ENCODE measurements at regions not wholly inside any gene's neighbourhood (a gene's known extent, or its start where the extent isn't known, plus 50 kb on each side); places are given as distances from the start of the nearest gene placed in this dataset.

- 87% methylated on average over 3 of the region's 3 CpGs for WGBS
- Histone ChIP-seq H3K27ac (no peak overlapping the region), H3K4me3 (no peak overlapping the region), H3K9me3 (no peaks in the 10 kb centered on the region), H3K4me1 (replicated peaks) (no peaks in the 10 kb centered on the region), H3K27me3 (replicated peaks; ENCODE audit: insufficient read depth) (no peaks in the 10 kb centered on the region), H3K36me3 (no peaks in the 10 kb centered on the region)
- TF ChIP-seq CTCF (IDR thresholded peaks at IDR 0.05) (no peak), POLR2A (IDR thresholded peaks at IDR 0.05) (no peak), POLR2AphosphoS5 (IDR thresholded peaks at IDR 0.05) (no peak)
- no peak for DNase-seq (ENCODE audit: low spot score)
- intact Hi-C loops (cut with DNase I), result no loop called here
These were observed 620.1 kb upstream of the GCFC2 start for GRCh38 chr2:76330865-76331264.

- Histone ChIP-seq H3K9me3 (no peaks in the 10 kb centered on the region), H3K4me3 (no peak overlapping the region), H3K4me1 (replicated peaks) (no peaks in the 10 kb centered on the region), H3K27ac (no peak overlapping the region), H3K36me3 (no peaks in the 10 kb centered on the region), H3K27me3 (replicated peaks; ENCODE audit: insufficient read depth) (no peaks in the 10 kb centered on the region)
- DNase-seq (ENCODE audit: low spot score), result no peak
- TF ChIP-seq POLR2A (IDR thresholded peaks at IDR 0.05), result no peak
- no peak for TF ChIP-seq POLR2AphosphoS5 (IDR thresholded peaks at IDR 0.05)
- no peak for TF ChIP-seq CTCF (IDR thresholded peaks at IDR 0.05)
- intact Hi-C loops (cut with DNase I), result no loop called here
- WGBS, result 61% methylated on average over 1 of the region's 1 CpG
These were observed 615.9 kb upstream of the GCFC2 start for GRCh38 chr2:76326636-76327035.

GRCh38 chr2:76323381-76323780, 612.7 kb upstream of the GCFC2 start:
- H3K36me3 ChIP-seq, result no peaks in the 10 kb centered on the region
- WGBS, result 37% methylated on average over 4 of the region's 4 CpGs
- no peak for DNase-seq (ENCODE audit: low spot score)
- H3K4me1 ChIP-seq (replicated peaks), result no peaks in the 10 kb centered on the region
- no peak overlapping the region for H3K27ac ChIP-seq
- intact Hi-C loops (cut with DNase I), result no loop called here
- H3K4me3 ChIP-seq, result no peak overlapping the region
- TF ChIP-seq POLR2A (IDR thresholded peaks at IDR 0.05) (no peak), POLR2AphosphoS5 (IDR thresholded peaks at IDR 0.05) (no peak), CTCF (IDR thresholded peaks at IDR 0.05) (no peak)
- H3K9me3 ChIP-seq, result no peaks in the 10 kb centered on the region
- no peaks in the 10 kb centered on the region for H3K27me3 ChIP-seq (replicated peaks; ENCODE audit: insufficient read depth)

- no peaks in the 10 kb centered on the region for H3K27me3 ChIP-seq (replicated peaks; ENCODE audit: insufficient read depth)
- H3K36me3 ChIP-seq, result no peaks in the 10 kb centered on the region
- no peak overlapping the region for H3K27ac ChIP-seq
- DNase-seq (ENCODE audit: low spot score), result no peak
- H3K9me3 ChIP-seq, result no peaks in the 10 kb centered on the region
- H3K4me1 ChIP-seq (replicated peaks), result no peaks in the 10 kb centered on the region
- TF ChIP-seq POLR2A (IDR thresholded peaks at IDR 0.05) (no peak), CTCF (IDR thresholded peaks at IDR 0.05) (no peak), POLR2AphosphoS5 (IDR thresholded peaks at IDR 0.05) (no peak)
- intact Hi-C loops (cut with DNase I), result no loop called here
- no peak overlapping the region for H3K4me3 ChIP-seq
These were observed 610.0 kb upstream of the GCFC2 start for GRCh38 chr2:76320716-76321115.

GRCh38 chr2:76318848-76319360, 608.2 kb upstream of the GCFC2 start:
- intact Hi-C loops (cut with DNase I), result no loop called here
- no peaks in the 10 kb centered on the region for H3K4me1 ChIP-seq (replicated peaks)
- no peaks in the 10 kb centered on the region for H3K36me3 ChIP-seq

More at GRCh38 chr2:76318848-76319360, 608.2 kb upstream of the GCFC2 start:
- TF ChIP-seq POLR2A (IDR thresholded peaks at IDR 0.05) (no peak), CTCF (IDR thresholded peaks at IDR 0.05) (no peak), POLR2AphosphoS5 (IDR thresholded peaks at IDR 0.05) (no peak)
- Histone ChIP-seq H3K4me3 (no peak overlapping the region), H3K27ac (no peak overlapping the region), H3K9me3 (no peaks in the 10 kb centered on the region), H3K27me3 (replicated peaks; ENCODE audit: insufficient read depth) (no peaks in the 10 kb centered on the region)
- WGBS, result 79% methylated on average over 4 of the region's 4 CpGs
- DNase-seq (ENCODE audit: low spot score), result no peak
